Ascending aorta (tissue), 2 donors: ENCODE measurements at regions not wholly inside any gene's neighbourhood (a gene's known extent, or its start where the extent isn't known, plus 50 kb on each side); places are given as distances from the start of the nearest gene placed in this dataset.

ENCODE experiments used
- DNase-seq, 2 donors: peaks; one replicate each; pipeline ENCODE4 v3.0.0-alpha.2; 2019; ENCODE audit warnings: low spot score in 2 of 2
- H3K27ac ChIP-seq, 2 donors: fragments of 200-600 bp; sonication (generic); one replicate each; pipeline ENCODE4 v1.5.1; 2016 to 2017; ENCODE audit warnings: mild to moderate bottlenecking in 1 of 2
- H3K27me3 ChIP-seq: fragments of 200-600 bp; sonication (generic); one replicate; pipeline ENCODE4 v1.5.1; 2017
- H3K36me3 ChIP-seq, 2 donors: fragments of 200-600 bp; sonication (generic); one replicate each; pipeline ENCODE4 v1.5.1; 2016
- H3K4me1 ChIP-seq, 2 donors: fragments of 200-600 bp; sonication (generic); one replicate each; pipeline ENCODE4 v1.5.1; 2016 to 2017; ENCODE audit warnings: mild to moderate bottlenecking in 1 of 2
- H3K4me3 ChIP-seq, 2 donors: fragments of 200-600 bp; sonication (generic); one replicate each; pipeline ENCODE4 v1.5.1; 2016 to 2017; ENCODE audit warnings: mild to moderate bottlenecking in 1 of 2
- H3K9me3 ChIP-seq, 2 donors: fragments of 200-600 bp; sonication (generic); one replicate each; pipeline ENCODE4 v1.5.1; 2016
- intact Hi-C: fragments of 100-400 bp; cut with DNase I; formaldehyde crosslinking; loops from one replicate; pipeline ENCODE4 v1.15.1; 2023
- TF ChIP-seq, protein P1 (sequence below), 3 experiments: fragments of 200-600 bp in 2 of 3; fragments of 450-650 bp in 1 of 3; sonication (generic) in 2 of 3; IDR thresholded peaks; one replicate each; pipeline ENCODE4 v1.5.1; 2016 to 2019; ENCODE audit warnings: antibody characterized with exemption in 3 of 3, mild to moderate bottlenecking in 1 of 3, moderate library complexity in 1 of 3

DNA sequence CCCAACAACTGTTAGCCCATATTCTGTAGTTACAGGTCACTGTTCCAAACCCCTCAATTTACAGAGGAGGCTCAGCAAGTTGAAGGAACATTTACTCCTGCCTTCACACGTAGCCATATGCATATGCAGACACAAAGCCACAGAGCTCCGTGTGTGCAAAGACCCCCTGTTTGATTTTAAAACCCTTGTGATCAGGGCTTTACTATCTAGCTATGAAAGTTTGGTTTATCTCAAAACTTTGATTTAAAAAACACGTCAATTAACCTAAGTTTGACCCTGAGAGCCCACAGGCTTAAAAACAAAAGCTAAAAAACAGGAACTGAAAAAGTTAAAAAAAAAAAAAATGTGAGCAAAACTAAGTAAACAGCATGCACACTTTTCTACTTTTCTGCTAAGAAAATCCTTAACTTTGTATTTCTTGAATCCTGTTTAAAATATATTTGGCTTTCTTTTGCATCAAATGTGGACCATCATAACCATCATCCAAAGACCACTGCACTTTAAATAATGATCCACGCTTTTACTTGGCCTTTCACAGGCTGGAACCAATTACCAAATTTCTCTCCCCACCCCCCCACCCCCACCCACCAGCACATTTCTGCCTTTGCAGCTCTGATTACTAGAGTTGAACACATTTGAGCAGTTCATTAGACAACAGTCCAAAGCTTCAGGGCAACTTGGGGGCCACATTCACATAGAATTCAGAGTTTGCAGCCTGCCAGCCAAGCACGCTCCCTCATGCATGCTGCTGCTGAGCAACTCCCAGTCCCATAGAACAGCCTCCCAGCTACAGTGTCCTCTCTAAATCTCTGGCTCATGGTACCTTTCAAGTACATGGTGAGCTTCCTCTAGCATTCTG, 128.8 kb upstream of the MAP3K1 start:
- no peaks in the 10 kb centered on the region for H3K27me3 ChIP-seq
- no peak for DNase-seq
- no peaks in the 10 kb centered on the region for H3K4me1 ChIP-seq
- intact Hi-C loops = no loop called here
- H3K4me3 ChIP-seq = no peak overlapping the region
- H3K36me3 ChIP-seq = no peaks in the 10 kb centered on the region
- no peaks in the 10 kb centered on the region for H3K9me3 ChIP-seq
- H3K27ac ChIP-seq = no peak overlapping the region
- TF ChIP-seq, protein P1, sequence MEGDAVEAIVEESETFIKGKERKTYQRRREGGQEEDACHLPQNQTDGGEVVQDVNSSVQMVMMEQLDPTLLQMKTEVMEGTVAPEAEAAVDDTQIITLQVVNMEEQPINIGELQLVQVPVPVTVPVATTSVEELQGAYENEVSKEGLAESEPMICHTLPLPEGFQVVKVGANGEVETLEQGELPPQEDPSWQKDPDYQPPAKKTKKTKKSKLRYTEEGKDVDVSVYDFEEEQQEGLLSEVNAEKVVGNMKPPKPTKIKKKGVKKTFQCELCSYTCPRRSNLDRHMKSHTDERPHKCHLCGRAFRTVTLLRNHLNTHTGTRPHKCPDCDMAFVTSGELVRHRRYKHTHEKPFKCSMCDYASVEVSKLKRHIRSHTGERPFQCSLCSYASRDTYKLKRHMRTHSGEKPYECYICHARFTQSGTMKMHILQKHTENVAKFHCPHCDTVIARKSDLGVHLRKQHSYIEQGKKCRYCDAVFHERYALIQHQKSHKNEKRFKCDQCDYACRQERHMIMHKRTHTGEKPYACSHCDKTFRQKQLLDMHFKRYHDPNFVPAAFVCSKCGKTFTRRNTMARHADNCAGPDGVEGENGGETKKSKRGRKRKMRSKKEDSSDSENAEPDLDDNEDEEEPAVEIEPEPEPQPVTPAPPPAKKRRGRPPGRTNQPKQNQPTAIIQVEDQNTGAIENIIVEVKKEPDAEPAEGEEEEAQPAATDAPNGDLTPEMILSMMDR (IDR thresholded peaks at IDR 0.05) = no peak

DNA sequence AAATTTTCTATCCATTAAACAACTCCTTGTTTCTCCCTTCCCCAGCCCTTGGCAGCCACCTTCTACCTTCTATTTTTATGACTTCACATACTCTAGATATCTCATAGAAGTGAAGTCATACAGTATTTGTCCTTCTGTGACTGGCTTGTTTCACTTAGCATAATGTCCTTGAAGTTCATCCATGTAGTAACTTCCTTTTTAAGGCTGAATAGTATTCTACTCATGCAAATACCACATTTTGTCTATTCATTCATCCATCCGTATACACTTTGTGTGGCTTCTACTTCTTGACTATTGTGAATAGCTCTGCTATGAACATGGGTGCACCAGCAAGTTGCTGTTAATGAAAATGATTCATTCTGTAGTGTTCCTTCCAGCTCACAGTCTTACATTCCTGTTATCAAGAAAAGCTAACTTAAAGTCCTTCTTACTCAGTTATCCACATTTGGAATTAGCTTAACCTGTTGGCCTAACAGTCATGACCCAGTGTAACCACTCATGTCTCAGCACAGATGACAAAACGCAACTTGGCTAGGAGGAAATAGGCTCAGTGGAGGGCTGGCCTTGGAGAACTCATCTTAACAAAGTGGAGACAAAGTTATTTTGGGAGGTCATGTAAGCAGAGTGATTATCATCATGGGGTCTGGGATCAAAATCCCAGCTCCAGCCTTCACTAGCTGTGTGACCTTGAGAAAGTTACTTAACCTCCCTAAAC, 129.7 kb upstream of the MAP3K1 start:
- Histone ChIP-seq H3K36me3 (no peaks in the 10 kb centered on the region), H3K9me3 (no peaks in the 10 kb centered on the region), H3K4me3 (no peak overlapping the region), H3K27me3 (no peaks in the 10 kb centered on the region), H3K27ac (no peak overlapping the region), H3K4me1 (no peaks in the 10 kb centered on the region)
- intact Hi-C loops = no loop called here
- TF ChIP-seq, protein P1 (IDR thresholded peaks at IDR 0.05) = no peak
- no peak for DNase-seq

DNA sequence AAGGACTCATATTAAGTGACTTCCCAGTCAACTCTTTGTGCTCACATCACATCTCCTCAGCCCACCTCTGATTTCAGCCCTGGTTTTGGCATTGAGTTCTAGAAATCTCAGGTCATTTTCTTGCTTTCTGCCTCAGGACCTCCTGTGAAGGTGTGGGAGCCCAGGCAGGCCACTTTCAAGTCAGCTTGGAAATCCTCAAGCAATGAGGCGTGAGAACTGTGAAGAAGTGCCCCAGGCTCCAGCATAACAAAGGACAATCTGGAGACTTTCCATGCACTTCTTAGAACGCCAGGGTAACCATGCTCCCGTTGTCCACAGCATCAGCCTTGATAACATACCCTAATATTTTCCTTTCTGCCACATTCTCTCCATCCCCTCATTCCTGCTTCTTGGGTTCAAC, 131.2 kb upstream of the MAP3K1 start:
- H3K4me1 ChIP-seq = no peaks in the 10 kb centered on the region
- H3K36me3 ChIP-seq = no peaks in the 10 kb centered on the region
- no peak overlapping the region for H3K4me3 ChIP-seq
- no peaks in the 10 kb centered on the region for H3K27me3 ChIP-seq
- TF ChIP-seq, protein P1 (IDR thresholded peaks at IDR 0.05) = no peak
- no peak overlapping the region for H3K27ac ChIP-seq
- no peak for DNase-seq
- intact Hi-C loops = no loop called here
- H3K9me3 ChIP-seq = no peaks in the 10 kb centered on the region

DNA sequence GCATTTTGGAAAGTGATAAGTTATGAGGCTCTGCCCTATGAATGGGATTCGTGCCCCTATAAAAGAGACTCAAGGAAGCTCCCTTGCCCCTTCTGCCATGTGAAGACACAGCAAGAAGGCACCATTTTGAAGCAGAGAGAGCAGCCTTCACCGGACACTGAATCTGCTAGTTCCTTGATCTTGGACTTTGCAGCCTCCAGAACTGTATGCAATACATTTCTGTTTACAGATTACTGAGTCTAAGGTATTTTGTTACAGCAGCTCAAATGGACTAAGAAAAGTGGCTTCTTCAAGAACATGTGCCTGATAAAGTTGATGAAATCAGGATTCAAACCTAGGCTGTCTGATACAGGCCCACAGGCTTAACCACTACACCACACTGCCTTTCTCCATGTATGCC, 131.6 kb upstream of the MAP3K1 start:
- intact Hi-C loops = no loop called here
- TF ChIP-seq, protein P1 (IDR thresholded peaks at IDR 0.05) = no peak
- Histone ChIP-seq H3K27me3 (no peaks in the 10 kb centered on the region), H3K4me1 (no peaks in the 10 kb centered on the region), H3K27ac (no peak overlapping the region), H3K9me3 (no peaks in the 10 kb centered on the region), H3K36me3 (no peaks in the 10 kb centered on the region), H3K4me3 (no peak overlapping the region)
- DNase-seq = no peak

DNA sequence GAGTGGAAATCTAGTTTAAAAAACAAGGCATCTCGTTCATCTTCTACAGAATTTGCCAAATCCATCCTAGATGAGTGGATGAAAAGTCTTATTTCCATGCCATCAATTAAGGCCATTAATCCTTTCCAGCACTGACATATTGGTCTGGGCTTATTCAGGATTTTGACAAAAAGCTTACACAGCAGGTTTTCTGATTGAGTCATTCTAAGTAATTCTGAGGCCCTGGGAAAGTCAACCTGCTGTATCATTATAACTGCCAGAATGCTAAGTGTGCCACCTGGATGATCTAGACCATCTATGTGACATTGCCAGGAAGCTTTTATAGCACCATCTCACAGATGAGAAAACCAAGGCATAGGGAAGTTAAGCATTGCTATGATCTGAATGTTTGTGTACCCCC, 132.1 kb upstream of the MAP3K1 start:
- H3K27me3 ChIP-seq = no peaks in the 10 kb centered on the region
- H3K4me1 ChIP-seq = no peaks in the 10 kb centered on the region
- intact Hi-C loops = no loop called here

More for the DNA sequence above, 132.1 kb upstream of the MAP3K1 start:
- Histone ChIP-seq H3K4me3 (no peak overlapping the region), H3K27ac (no peak overlapping the region), H3K36me3 (no peaks in the 10 kb centered on the region), H3K9me3 (no peaks in the 10 kb centered on the region)
- TF ChIP-seq, protein P1 (IDR thresholded peaks at IDR 0.05) = no peak
- DNase-seq = no peak
